MM.1S (cell line): ENCODE measurements at regions not wholly inside any gene's neighbourhood (a gene's known extent, or its start where the extent isn't known, plus 50 kb on each side); places are given as distances from the start of the nearest gene placed in this dataset.

ENCODE experiments used
- CTCF ChIP-seq: fragments of 300-600 bp; sonication (generic); IDR thresholded peaks from 2 replicates; pipeline ENCODE4 v1.5.1; 2016; ENCODE audit warnings: antibody characterized with exemption, low read length, mixed read lengths
- EZH2 ChIP-seq: fragments of 300-600 bp; sonication (generic); optimal IDR thresholded peaks from 2 replicates; pipeline ENCODE3; 2017; ENCODE audit warnings: low read depth, mild to moderate bottlenecking, antibody characterized with exemption, low read length, mixed read lengths
- EZH2phosphoT487 ChIP-seq: fragments of 300-600 bp; sonication (generic); IDR thresholded peaks from 2 replicates; pipeline ENCODE4 v1.6.1; 2018; ENCODE audit warnings: antibody characterized with exemption, low read length

GRCh38 chr21:16536140-16536539 lies 806.4 kb downstream of the USP25 start:
- TF ChIP-seq CTCF (no peak), EZH2 (no peak), EZH2phosphoT487 (no peak)
